Transverse colon (tissue), 4 donors: ENCODE measurements at regions not wholly inside any gene's neighbourhood (a gene's known extent, or its start where the extent isn't known, plus 50 kb on each side); places are given as distances from the start of the nearest gene placed in this dataset.

ENCODE experiments used
- DNase-seq: peaks from one replicate; pipeline ENCODE4 v3.0.0-alpha.2; 2019
- H3K27ac ChIP-seq, 4 donors: fragments of 200-600 bp; sonication (generic); 2 replicates each; pipeline ENCODE4 v1.5.1; 2016 to 2018; ENCODE audit warnings: inconsistent platforms in 4 of 4
- H3K27me3 ChIP-seq: fragments of 200-600 bp; sonication (generic); 2 replicates; pipeline ENCODE4 v1.5.1; 2017; ENCODE audit warnings: inconsistent platforms
- H3K36me3 ChIP-seq, 4 donors: fragments of 200-600 bp; sonication (generic); 2 replicates each; pipeline ENCODE4 v1.5.1; 2017 to 2019; ENCODE audit warnings: inconsistent platforms in 4 of 4
- H3K4me1 ChIP-seq, 4 donors: fragments of 200-600 bp; sonication (generic); 2 replicates each; pipeline ENCODE4 v1.5.1; 2017 to 2020; ENCODE audit warnings: inconsistent platforms in 4 of 4
- H3K4me3 ChIP-seq, 4 donors: fragments of 200-600 bp; sonication (generic); 1 replicate in 1 of 4; 2 replicates in 3 of 4; pipeline versions ENCODE4 v1.5.1 to v1.6.1; 2017 to 2019; ENCODE audit warnings: inconsistent platforms in 4 of 4
- H3K9me3 ChIP-seq, 2 donors: fragments of 200-600 bp; sonication (generic); 2 replicates each; pipeline ENCODE4 v1.5.1; 2017 to 2019; ENCODE audit warnings: inconsistent platforms in 2 of 2
- CTCF ChIP-seq, 5 experiments: fragments of 200-600 bp in 3 of 5; fragments of 450-650 bp in 2 of 5; sonication (generic) in 3 of 5; IDR thresholded peaks; 1 replicate in 2 of 5; 2 replicates in 3 of 5; pipeline ENCODE4 v1.5.1; 2016 to 2017; ENCODE audit warnings: antibody characterized with exemption in 5 of 5, inconsistent platforms in 3 of 5, mild to moderate bottlenecking in 2 of 5, moderate library complexity in 1 of 5
- EP300 ChIP-seq: sonication (generic); formaldehyde crosslinking; IDR thresholded peaks from one replicate; pipeline ENCODE4 v1.6.1; 2017; ENCODE audit warnings: antibody characterized with exemption, low read depth
- POLR2A ChIP-seq: fragments of 450-650 bp; IDR thresholded peaks from one replicate; pipeline ENCODE4 v1.6.1; 2016; ENCODE audit warnings: antibody characterized with exemption, mild to moderate bottlenecking, moderate library complexity
- POLR2AphosphoS5 ChIP-seq, 3 donors: sonication (generic); formaldehyde crosslinking; IDR thresholded peaks; one replicate each; pipeline ENCODE4 v1.6.1; 2016; ENCODE audit warnings: antibody characterized with exemption in 3 of 3
- WGBS, 2 donors: methylation state at CpG; one replicate each; pipeline ENCODE4 v1.1.5; 2018; ENCODE audit warnings: low coverage in 1 of 2; 5-methylcytosine and 5-hydroxymethylcytosine counted together
- in situ Hi-C, 4 donors: fragments of 200-750 bp; cut with MboI; loops; one replicate each; pipeline versions ENCODE4 v1.15.0 to v1.15.1; 2017; ENCODE audit warnings: low sequenced_read_pairs in 3 of 4, low pct_ligation_motif_present in 1 of 4, low pct_unique_long_range_greater_than_20kb in 1 of 4
- intact Hi-C: fragments of 100-400 bp; cut with DNase I; formaldehyde crosslinking; loops from one replicate; pipeline ENCODE4 v1.15.1; 2023; ENCODE audit warnings: low total_unique reads

GRCh38 chrX:10904220-10904619, 206.9 kb upstream of the HCCS start:
- H3K9me3 ChIP-seq = no peaks in the 10 kb centered on the region
- TF ChIP-seq EP300 (no peak), POLR2AphosphoS5 (IDR thresholded peaks at IDR 0.05) (no peak), CTCF (IDR thresholded peaks at IDR 0.05) (no peak), POLR2A (no peak)
- H3K27ac ChIP-seq = no peak overlapping the region
- H3K36me3 ChIP-seq = no peaks in the 10 kb centered on the region
- intact Hi-C loops = no loop called here
- H3K4me3 ChIP-seq = no peak overlapping the region
- in situ Hi-C loops = no loop called here
- WGBS, 2 donors = 51 to 78% methylated on average over 1 to 2 of the region's 2 CpGs
- H3K27me3 ChIP-seq = no peaks in the 10 kb centered on the region
- no peak for DNase-seq
- H3K4me1 ChIP-seq = peaks cover 0 to 3% (median 0%) of the 10 kb centered on the region in 4 donors

- in situ Hi-C loops (no loop called here), intact Hi-C loops (no loop called here)
- Histone ChIP-seq H3K36me3 (no peaks in the 10 kb centered on the region), H3K9me3 (no peaks in the 10 kb centered on the region), H3K4me1 (no peaks in the 10 kb centered on the region), H3K27ac (no peak overlapping the region), H3K27me3 (no peaks in the 10 kb centered on the region), H3K4me3 (no peak overlapping the region)
- WGBS, 2 donors = 53% methylated on average over 1 of the region's 1 CpG; no CpG with 5 or more reads in 1 of the 2 donors
- no peak for TF ChIP-seq CTCF (IDR thresholded peaks at IDR 0.05)
- no peak for TF ChIP-seq POLR2AphosphoS5 (IDR thresholded peaks at IDR 0.05)
- no peak for TF ChIP-seq POLR2A
- no peak for TF ChIP-seq EP300
- no peak for DNase-seq
These were observed 204.3 kb upstream of the HCCS start for GRCh38 chrX:10906866-10907265.

GRCh38 chrX:10922159-10922558, 189.0 kb upstream of the HCCS start:
- in situ Hi-C loops (no loop called here), intact Hi-C loops (no loop called here)
- H3K36me3 ChIP-seq = no peaks in the 10 kb centered on the region
- H3K27ac ChIP-seq = no peak overlapping the region
- no peaks in the 10 kb centered on the region for H3K27me3 ChIP-seq
- DNase-seq = no peak
- TF ChIP-seq CTCF (IDR thresholded peaks at IDR 0.05) (no peak), POLR2A (no peak), EP300 (no peak), POLR2AphosphoS5 (IDR thresholded peaks at IDR 0.05) (no peak)
- no peaks in the 10 kb centered on the region for H3K4me1 ChIP-seq
- H3K4me3 ChIP-seq = no peak overlapping the region
- no peaks in the 10 kb centered on the region for H3K9me3 ChIP-seq

GRCh38 chrX:10922835-10923234, 188.3 kb upstream of the HCCS start:
- DNase-seq = no peak
- Histone ChIP-seq H3K4me3 (no peak overlapping the region), H3K9me3 (no peaks in the 10 kb centered on the region), H3K4me1 (no peaks in the 10 kb centered on the region), H3K27ac (no peak overlapping the region), H3K36me3 (no peaks in the 10 kb centered on the region), H3K27me3 (no peaks in the 10 kb centered on the region)
- in situ Hi-C loops = no loop called here
- TF ChIP-seq POLR2A = no peak
- TF ChIP-seq EP300 = no peak
- no peak for TF ChIP-seq POLR2AphosphoS5 (IDR thresholded peaks at IDR 0.05)
- intact Hi-C loops = no loop called here
- WGBS, 2 donors = 66% methylated on average over 1 of the region's 1 CpG; no CpG with 5 or more reads in 1 of the 2 donors

- H3K27ac ChIP-seq = no peak overlapping the region
- H3K4me3 ChIP-seq = no peak overlapping the region
- TF ChIP-seq POLR2AphosphoS5 (IDR thresholded peaks at IDR 0.05) (no peak), EP300 (no peak), CTCF (IDR thresholded peaks at IDR 0.05) (no peak), POLR2A (no peak)
- intact Hi-C loops (no loop called here), in situ Hi-C loops (no loop called here)
- DNase-seq = no peak
- H3K9me3 ChIP-seq = no peaks in the 10 kb centered on the region
- WGBS, 2 donors = 83% methylated on average over 3 of the region's 3 CpGs; no CpG with 5 or more reads in 1 of the 2 donors
- H3K27me3 ChIP-seq = no peaks in the 10 kb centered on the region
- no peaks in the 10 kb centered on the region for H3K4me1 ChIP-seq
- H3K36me3 ChIP-seq = no peaks in the 10 kb centered on the region
These were observed 187.7 kb upstream of the HCCS start for GRCh38 chrX:10923466-10923865.
